GM12873 (cell line): ENCODE measurements at regions not wholly inside any gene's neighbourhood (a gene's known extent, or its start where the extent isn't known, plus 50 kb on each side); places are given as distances from the start of the nearest gene placed in this dataset.

Source experiments
- CTCF ChIP-seq: IDR thresholded peaks from 2 replicates; pipeline ENCODE4 v1.5.1; 2012; ENCODE audit warnings: low read depth, mild to moderate bottlenecking, moderate library complexity, low read length, control low read depth; ENCODE audit not compliant: insufficient read depth; ENCODE audit errors: missing control alignments

- no peak for TF ChIP-seq CTCF
Measured at GRCh38 chr4:61044837-61045236, 155.3 kb upstream of the ADGRL3 start.

GRCh38 chr4:61049018-61049417, 151.1 kb upstream of the ADGRL3 start:
- no peak for TF ChIP-seq CTCF

- no peak for TF ChIP-seq CTCF
Measured at GRCh38 chr4:61067381-61067780, 132.7 kb upstream of the ADGRL3 start.

- no peak for TF ChIP-seq CTCF
Measured at GRCh38 chr4:61068060-61068459, 132.1 kb upstream of the ADGRL3 start.

- no peak for TF ChIP-seq CTCF
Measured at GRCh38 chr4:61068745-61069144, 131.4 kb upstream of the ADGRL3 start.

- TF ChIP-seq CTCF, result no peak
Measured at GRCh38 chr4:61070269-61070668, 129.9 kb upstream of the ADGRL3 start.

- TF ChIP-seq CTCF, result no peak
Measured at GRCh38 chr4:61079427-61079826, 120.7 kb upstream of the ADGRL3 start.
